ENCODE measurements at regions not wholly inside any gene's neighbourhood (a gene's known extent, or its start where the extent isn't known, plus 50 kb on each side); places are given as distances from the start of the nearest gene placed in this dataset.

DNA sequence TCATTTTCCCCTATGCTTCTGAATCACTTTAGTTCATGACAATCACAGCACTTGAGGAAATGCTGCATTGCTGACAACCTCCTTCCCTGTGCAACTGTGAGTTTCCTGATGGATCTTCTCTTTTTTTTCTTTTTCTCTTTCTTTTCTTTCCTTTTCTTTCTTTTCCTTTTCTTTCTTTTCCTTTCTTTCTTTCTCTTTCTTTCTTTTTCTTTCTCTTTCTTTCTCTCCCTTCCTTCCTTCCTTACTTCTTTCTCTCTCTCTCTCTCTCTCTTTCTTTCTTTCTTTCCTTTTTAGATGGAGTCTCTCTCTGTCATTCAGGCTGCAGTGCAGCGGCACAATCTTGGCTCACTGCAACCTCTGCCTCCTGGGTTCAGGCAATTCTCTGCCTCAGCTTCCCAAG is 247.9 kb upstream of the HTR2A start:
- TF ChIP-seq, protein P1, sequence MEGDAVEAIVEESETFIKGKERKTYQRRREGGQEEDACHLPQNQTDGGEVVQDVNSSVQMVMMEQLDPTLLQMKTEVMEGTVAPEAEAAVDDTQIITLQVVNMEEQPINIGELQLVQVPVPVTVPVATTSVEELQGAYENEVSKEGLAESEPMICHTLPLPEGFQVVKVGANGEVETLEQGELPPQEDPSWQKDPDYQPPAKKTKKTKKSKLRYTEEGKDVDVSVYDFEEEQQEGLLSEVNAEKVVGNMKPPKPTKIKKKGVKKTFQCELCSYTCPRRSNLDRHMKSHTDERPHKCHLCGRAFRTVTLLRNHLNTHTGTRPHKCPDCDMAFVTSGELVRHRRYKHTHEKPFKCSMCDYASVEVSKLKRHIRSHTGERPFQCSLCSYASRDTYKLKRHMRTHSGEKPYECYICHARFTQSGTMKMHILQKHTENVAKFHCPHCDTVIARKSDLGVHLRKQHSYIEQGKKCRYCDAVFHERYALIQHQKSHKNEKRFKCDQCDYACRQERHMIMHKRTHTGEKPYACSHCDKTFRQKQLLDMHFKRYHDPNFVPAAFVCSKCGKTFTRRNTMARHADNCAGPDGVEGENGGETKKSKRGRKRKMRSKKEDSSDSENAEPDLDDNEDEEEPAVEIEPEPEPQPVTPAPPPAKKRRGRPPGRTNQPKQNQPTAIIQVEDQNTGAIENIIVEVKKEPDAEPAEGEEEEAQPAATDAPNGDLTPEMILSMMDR (IDR thresholded peaks at IDR 0.05): no peak
- TF ChIP-seq POLR2AphosphoS5 (IDR thresholded peaks at IDR 0.05) (no peak), POLR2A (IDR thresholded peaks at IDR 0.05) (no peak), EP300 (IDR thresholded peaks at IDR 0.05) (no peak)
- no peak for DNase-seq
- Histone ChIP-seq H3K9me3 (no peaks in the 10 kb centered on the region), H3K27me3 (no peaks in the 10 kb centered on the region), H3K36me3 (no peaks in the 10 kb centered on the region), H3K27ac (no peak overlapping the region), H3K4me1 (peaks cover 0 to 12% (median 0%) of the 10 kb centered on the region in 4 donors), H3K4me3 (no peak overlapping the region)
- 96 to 97% methylated on average over 1 of the region's 1 CpG for WGBS, 2 donors
- intact Hi-C loops (cut with DNase I): no loop called here

GRCh38 chr13:47142105-47142504 is 245.3 kb upstream of the HTR2A start:
- Histone ChIP-seq H3K4me1 (peaks cover 0 to 12% (median 0%) of the 10 kb centered on the region in 4 donors), H3K27ac (no peak overlapping the region), H3K9me3 (no peaks in the 10 kb centered on the region), H3K4me3 (no peak overlapping the region), H3K27me3 (no peaks in the 10 kb centered on the region), H3K36me3 (no peaks in the 10 kb centered on the region)
- intact Hi-C loops (cut with DNase I): no loop called here
- TF ChIP-seq, protein P1 (IDR thresholded peaks at IDR 0.05): no peak
- TF ChIP-seq EP300 (IDR thresholded peaks at IDR 0.05): no peak
- TF ChIP-seq POLR2AphosphoS5 (IDR thresholded peaks at IDR 0.05): no peak
- no peak for TF ChIP-seq POLR2A (IDR thresholded peaks at IDR 0.05)
- 39 to 63% methylated on average over 2 of the region's 2 CpGs for WGBS, 2 donors
- DNase-seq: no peak

GRCh38 chr13:47139519-47139918 is 242.7 kb upstream of the HTR2A start:
- Histone ChIP-seq H3K27ac (no peak overlapping the region), H3K27me3 (no peaks in the 10 kb centered on the region), H3K4me3 (no peak overlapping the region), H3K36me3 (no peaks in the 10 kb centered on the region), H3K9me3 (no peaks in the 10 kb centered on the region), H3K4me1 (peaks cover 0 to 12% (median 0%) of the 10 kb centered on the region in 4 donors)
- TF ChIP-seq POLR2A (IDR thresholded peaks at IDR 0.05) (no peak), POLR2AphosphoS5 (IDR thresholded peaks at IDR 0.05) (no peak), EP300 (IDR thresholded peaks at IDR 0.05) (no peak)
- TF ChIP-seq, protein P1 (IDR thresholded peaks at IDR 0.05): no peak
- DNase-seq: no peak
- WGBS, 2 donors: 48 to 66% methylated on average over 2 of the region's 2 CpGs
- intact Hi-C loops (cut with DNase I): no loop called here

DNA sequence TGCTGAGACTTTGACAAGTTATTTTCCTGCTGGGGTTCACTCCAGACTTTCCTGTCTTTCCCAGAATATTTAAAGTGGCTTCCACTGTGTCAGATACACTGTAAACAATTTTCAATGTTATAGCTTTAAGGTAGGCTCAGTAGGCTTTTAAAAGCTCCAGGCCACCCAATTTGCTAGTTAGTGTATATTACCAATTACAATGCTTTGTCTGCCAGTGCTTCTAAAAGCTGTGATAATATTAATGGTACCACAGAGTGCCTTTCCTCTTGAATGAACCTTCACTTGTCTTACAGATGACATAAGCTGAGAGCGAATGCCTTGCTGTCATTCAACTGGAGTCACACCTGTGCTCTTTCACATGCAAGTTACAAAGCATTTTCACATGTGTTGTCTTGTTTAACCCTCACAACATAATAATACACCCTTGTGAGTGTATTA is 239.7 kb upstream of the HTR2A start:
- 84 to 85% methylated on average over 1 of the region's 1 CpG for WGBS, 2 donors
- H3K27ac ChIP-seq: no peak overlapping the region
- no peak for DNase-seq
- intact Hi-C loops (cut with DNase I): no loop called here
- no peaks in the 10 kb centered on the region for H3K9me3 ChIP-seq
- no peak overlapping the region for H3K4me3 ChIP-seq
- no peaks in the 10 kb centered on the region for H3K36me3 ChIP-seq
- H3K4me1 ChIP-seq: peaks cover 0 to 1% (median 0%) of the 10 kb centered on the region in 4 donors
- no peaks in the 10 kb centered on the region for H3K27me3 ChIP-seq
- TF ChIP-seq EP300 (IDR thresholded peaks at IDR 0.05): no peak
- TF ChIP-seq POLR2AphosphoS5 (IDR thresholded peaks at IDR 0.05): no peak
- TF ChIP-seq, protein P1 (IDR thresholded peaks at IDR 0.05): no peak
- no peak for TF ChIP-seq POLR2A (IDR thresholded peaks at IDR 0.05)

Measured in sigmoid colon (tissue), 6 donors.